Parathyroid adenoma (tissue), 2 donors: ENCODE measurements at regions not wholly inside any gene's neighbourhood (a gene's known extent, or its start where the extent isn't known, plus 50 kb on each side); places are given as distances from the start of the nearest gene placed in this dataset.

Experiments used
- H2AFZ ChIP-seq: fragments of 300-600 bp; sonication (generic); one replicate; pipeline ENCODE4 v1.7.0; 2017; ENCODE audit warnings: antibody characterized with exemption, mild to moderate bottlenecking
- H3K27ac ChIP-seq: fragments of 300-600 bp; sonication (generic); one replicate; pipeline ENCODE4 v1.7.0; 2017
- H3K27me3 ChIP-seq: fragments of 300-600 bp; sonication (generic); one replicate; pipeline ENCODE4 v1.7.0; 2017; ENCODE audit warnings: low read length; ENCODE audit not compliant: control insufficient read depth, insufficient read depth
- H3K36me3 ChIP-seq: fragments of 300-600 bp; sonication (generic); one replicate; pipeline ENCODE4 v1.7.0; 2017; ENCODE audit warnings: low read length; ENCODE audit not compliant: control insufficient read depth, insufficient read depth
- H3K4me1 ChIP-seq: fragments of 300-600 bp; sonication (generic); one replicate; pipeline ENCODE4 v1.7.0; 2017; ENCODE audit warnings: control low read depth
- H3K4me2 ChIP-seq: fragments of 300-600 bp; sonication (generic); one replicate; pipeline ENCODE4 v1.7.0; 2017; ENCODE audit warnings: low read length
- H3K4me3 ChIP-seq: fragments of 300-600 bp; sonication (generic); one replicate; pipeline ENCODE4 v1.7.0; 2017; ENCODE audit warnings: low read depth, low read length
- H3K79me2 ChIP-seq: fragments of 300-600 bp; sonication (generic); one replicate; pipeline ENCODE4 v1.7.0; 2017; ENCODE audit warnings: control low read depth
- H3K9ac ChIP-seq: fragments of 300-600 bp; sonication (generic); one replicate; pipeline ENCODE4 v1.7.0; 2017; ENCODE audit warnings: mild to moderate bottlenecking
- H3K9me3 ChIP-seq: fragments of 300-600 bp; sonication (generic); one replicate; pipeline ENCODE4 v1.7.0; 2017; ENCODE audit warnings: low read length; ENCODE audit not compliant: control insufficient read depth
- TF ChIP-seq, protein P1 (sequence below): fragments of 300-600 bp; sonication (generic); IDR thresholded peaks from one replicate; pipeline ENCODE4 v1.7.0; 2017; ENCODE audit warnings: antibody characterized with exemption, mild to moderate bottlenecking
- donor health status: primary hyperparathyroidism.

DNA sequence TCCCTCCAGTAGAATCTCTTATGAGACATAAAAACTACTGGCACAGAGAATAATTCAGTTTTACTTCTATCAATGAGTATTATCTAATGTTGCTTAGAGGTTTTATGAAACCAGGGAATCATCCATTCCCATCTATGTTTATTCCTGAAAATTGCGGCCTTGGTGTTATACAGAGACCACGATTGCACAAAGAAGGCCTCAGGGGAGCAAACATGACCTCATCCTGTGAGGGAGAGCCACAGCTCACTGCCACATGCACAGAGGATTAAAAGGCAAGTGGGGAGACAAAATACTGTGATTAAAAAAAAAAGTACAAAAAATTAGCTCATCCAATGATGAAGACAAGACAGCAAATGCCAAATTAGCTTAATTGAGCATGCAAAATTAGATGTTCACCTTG lies 111.8 kb upstream of the SLC35G4 start:
- Histone ChIP-seq H3K9ac (no peak overlapping the region), H3K4me2 (no peak overlapping the region), H3K27me3 (no peaks in the 10 kb centered on the region), H3K4me1 (no peaks in the 10 kb centered on the region), H3K36me3 (no peaks in the 10 kb centered on the region), H3K9me3 (no peaks in the 10 kb centered on the region), H3K79me2 (no peaks in the 10 kb centered on the region), H3K4me3 (no peak overlapping the region), H2AFZ (no peak overlapping the region), H3K27ac (no peak overlapping the region)
- TF ChIP-seq, protein P1, sequence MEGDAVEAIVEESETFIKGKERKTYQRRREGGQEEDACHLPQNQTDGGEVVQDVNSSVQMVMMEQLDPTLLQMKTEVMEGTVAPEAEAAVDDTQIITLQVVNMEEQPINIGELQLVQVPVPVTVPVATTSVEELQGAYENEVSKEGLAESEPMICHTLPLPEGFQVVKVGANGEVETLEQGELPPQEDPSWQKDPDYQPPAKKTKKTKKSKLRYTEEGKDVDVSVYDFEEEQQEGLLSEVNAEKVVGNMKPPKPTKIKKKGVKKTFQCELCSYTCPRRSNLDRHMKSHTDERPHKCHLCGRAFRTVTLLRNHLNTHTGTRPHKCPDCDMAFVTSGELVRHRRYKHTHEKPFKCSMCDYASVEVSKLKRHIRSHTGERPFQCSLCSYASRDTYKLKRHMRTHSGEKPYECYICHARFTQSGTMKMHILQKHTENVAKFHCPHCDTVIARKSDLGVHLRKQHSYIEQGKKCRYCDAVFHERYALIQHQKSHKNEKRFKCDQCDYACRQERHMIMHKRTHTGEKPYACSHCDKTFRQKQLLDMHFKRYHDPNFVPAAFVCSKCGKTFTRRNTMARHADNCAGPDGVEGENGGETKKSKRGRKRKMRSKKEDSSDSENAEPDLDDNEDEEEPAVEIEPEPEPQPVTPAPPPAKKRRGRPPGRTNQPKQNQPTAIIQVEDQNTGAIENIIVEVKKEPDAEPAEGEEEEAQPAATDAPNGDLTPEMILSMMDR, result no peak

DNA sequence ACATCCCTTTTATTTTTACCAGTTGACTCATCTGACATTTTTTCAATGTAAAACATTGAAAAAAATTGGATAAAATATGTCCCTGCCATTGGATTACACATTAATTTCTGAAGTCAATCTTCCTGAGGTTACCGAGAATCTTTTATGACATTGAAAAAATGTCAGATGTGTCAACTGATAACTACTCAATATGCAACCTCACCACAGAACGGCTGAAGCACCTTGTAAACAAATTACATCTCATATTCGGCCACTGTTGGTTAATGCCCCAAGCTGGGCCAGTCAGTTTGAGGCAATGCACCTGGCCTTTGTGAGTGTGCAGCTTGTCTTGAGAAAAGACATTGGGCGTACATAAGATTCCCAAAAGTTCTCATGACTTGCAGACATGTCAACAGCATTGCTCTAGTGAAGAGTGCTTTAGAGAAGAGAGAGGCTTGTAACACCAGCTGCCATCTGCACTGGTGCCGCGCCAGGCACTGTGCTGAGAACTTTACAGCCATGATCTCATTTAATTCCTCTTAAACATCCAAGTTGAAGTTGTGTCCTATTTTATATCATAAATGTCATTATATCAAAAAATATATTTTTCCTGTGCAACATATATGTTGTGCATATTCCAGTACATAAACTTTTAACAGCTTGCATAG lies 112.7 kb upstream of the SLC35G4 start:
- H2AFZ ChIP-seq, result no peak overlapping the region
- no peak overlapping the region for H3K4me3 ChIP-seq
- no peaks in the 10 kb centered on the region for H3K9me3 ChIP-seq
- no peak overlapping the region for H3K27ac ChIP-seq
- H3K36me3 ChIP-seq, result no peaks in the 10 kb centered on the region
- no peaks in the 10 kb centered on the region for H3K4me1 ChIP-seq
- H3K9ac ChIP-seq, result no peak overlapping the region
- no peaks in the 10 kb centered on the region for H3K79me2 ChIP-seq
- no peak overlapping the region for H3K4me2 ChIP-seq
- TF ChIP-seq, protein P1, result no peak
- no peaks in the 10 kb centered on the region for H3K27me3 ChIP-seq

DNA sequence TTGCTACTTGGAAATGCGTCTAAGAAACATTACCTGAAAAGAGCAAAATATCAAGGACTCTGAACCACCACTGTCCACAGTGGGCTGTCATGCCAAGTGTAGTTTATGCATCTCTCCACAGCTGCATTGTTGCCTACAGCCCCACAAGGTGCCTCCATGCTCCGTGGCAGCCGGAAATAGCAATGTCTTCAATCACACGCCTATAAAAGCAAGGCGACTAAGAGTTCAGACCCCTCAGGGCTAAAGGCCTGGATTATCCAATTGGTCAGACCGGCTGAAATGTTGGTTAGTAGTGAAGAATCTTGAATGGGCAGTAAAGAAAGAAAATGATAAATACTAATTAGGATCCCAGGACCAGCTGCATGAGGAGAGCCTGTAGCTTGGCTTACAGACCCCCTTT lies 114.0 kb upstream of the SLC35G4 start:
- H3K36me3 ChIP-seq, result no peaks in the 10 kb centered on the region
- no peak overlapping the region for H2AFZ ChIP-seq
- H3K79me2 ChIP-seq, result no peaks in the 10 kb centered on the region
- no peak overlapping the region for H3K9ac ChIP-seq
- H3K4me1 ChIP-seq, result no peaks in the 10 kb centered on the region
- no peaks in the 10 kb centered on the region for H3K9me3 ChIP-seq
- H3K4me2 ChIP-seq, result no peak overlapping the region
- no peak overlapping the region for H3K4me3 ChIP-seq
- no peaks in the 10 kb centered on the region for H3K27me3 ChIP-seq
- TF ChIP-seq, protein P1, result no peak
- H3K27ac ChIP-seq, result no peak overlapping the region

DNA sequence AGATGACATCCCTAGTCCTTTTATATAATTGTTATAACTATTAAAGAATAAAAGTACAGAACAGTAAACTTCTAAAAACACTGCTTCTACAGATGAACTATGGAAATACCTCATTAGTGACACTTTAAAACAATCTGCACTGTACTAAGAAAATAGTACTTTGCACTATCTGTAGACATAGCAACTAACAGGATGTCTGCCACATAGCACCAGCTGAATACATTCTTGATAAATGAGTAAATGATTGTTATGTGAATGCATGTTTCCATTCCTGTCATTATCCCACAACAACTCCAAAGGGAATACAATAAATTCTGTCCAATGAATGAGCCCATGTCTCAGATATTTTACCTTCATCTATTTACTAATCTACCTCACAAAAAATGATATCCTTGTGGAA lies 115.3 kb upstream of the SLC35G4 start:
- H3K9ac ChIP-seq, result no peak overlapping the region
- no peaks in the 10 kb centered on the region for H3K27me3 ChIP-seq
- no peak overlapping the region for H3K27ac ChIP-seq
- H3K4me3 ChIP-seq, result no peak overlapping the region
- H3K4me2 ChIP-seq, result no peak overlapping the region
- H3K9me3 ChIP-seq, result no peaks in the 10 kb centered on the region
- no peaks in the 10 kb centered on the region for H3K4me1 ChIP-seq
- no peaks in the 10 kb centered on the region for H3K36me3 ChIP-seq
- no peaks in the 10 kb centered on the region for H3K79me2 ChIP-seq
- TF ChIP-seq, protein P1, result no peak
- no peak overlapping the region for H2AFZ ChIP-seq

DNA sequence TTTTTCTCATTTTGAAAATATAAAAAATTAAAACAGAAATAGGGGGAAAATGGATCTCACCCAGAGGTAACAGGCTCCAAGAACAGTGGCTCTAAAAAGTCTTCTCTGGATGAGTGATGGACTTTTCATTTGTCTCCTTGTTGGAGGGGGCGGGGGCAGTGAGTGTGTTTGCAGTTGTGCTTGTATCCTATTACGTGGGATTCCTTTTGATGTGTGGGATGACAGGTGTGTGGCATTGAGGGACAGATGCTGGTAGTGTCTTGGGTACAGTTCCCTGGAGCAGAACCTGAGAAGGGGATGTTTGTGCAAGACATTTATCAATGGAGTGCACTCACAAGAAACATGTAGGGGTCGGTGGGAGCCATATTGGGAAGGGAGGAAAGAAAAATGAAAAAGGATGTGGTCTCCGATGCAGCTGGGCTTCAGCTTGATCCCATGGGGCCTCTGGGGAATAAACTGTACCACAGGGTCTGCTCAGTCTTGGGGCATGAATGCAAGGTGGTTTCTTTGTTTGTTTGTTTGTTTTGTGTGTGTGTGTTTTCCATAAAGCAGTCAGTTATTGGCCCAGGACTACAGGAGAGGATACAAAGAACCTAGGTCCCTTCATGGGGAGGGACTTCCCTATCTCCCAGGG lies 120.0 kb upstream of the SLC35G4 start:
- no peaks in the 10 kb centered on the region for H3K4me1 ChIP-seq
- H3K9ac ChIP-seq, result no peak overlapping the region
- no peaks in the 10 kb centered on the region for H3K9me3 ChIP-seq
- H3K27ac ChIP-seq, result no peak overlapping the region
- no peaks in the 10 kb centered on the region for H3K36me3 ChIP-seq
- no peaks in the 10 kb centered on the region for H3K79me2 ChIP-seq
- no peak overlapping the region for H3K4me3 ChIP-seq
- H3K27me3 ChIP-seq, result no peaks in the 10 kb centered on the region
- no peak overlapping the region for H2AFZ ChIP-seq
- no peak overlapping the region for H3K4me2 ChIP-seq
- TF ChIP-seq, protein P1, result no peak
